ENCODE measurements at regions not wholly inside any gene's neighbourhood (a gene's known extent, or its start where the extent isn't known, plus 50 kb on each side); places are given as distances from the start of the nearest gene placed in this dataset.

DNA sequence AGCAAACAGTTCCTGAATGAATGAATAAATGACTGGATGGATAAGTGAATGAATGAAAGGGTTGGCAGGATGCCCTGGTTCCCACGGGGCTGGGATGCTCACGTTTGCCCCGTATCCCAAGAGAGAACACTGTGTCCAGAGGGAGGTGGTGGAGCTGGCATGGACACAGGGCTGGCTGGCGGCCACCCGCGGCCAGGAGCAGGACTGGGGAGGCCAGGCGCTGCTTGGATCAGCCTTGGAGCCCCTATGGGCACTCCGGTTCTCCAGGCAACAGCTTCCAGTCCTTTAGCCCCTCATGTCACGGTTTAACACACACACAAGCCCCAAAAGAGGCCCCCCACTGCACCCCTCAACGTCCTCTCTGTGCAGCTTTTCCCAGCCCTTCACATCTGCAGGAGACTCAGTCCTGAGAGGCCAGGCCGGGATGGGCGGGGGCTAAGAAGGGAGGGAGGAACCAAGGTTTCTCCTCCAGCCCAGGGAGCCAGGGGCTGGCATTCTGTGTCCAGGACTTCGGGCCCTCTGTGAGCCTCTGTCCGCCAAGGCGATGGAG lies 86.0 kb upstream of the ALDH1L1 start:
- DNase-seq = no peak

DNA sequence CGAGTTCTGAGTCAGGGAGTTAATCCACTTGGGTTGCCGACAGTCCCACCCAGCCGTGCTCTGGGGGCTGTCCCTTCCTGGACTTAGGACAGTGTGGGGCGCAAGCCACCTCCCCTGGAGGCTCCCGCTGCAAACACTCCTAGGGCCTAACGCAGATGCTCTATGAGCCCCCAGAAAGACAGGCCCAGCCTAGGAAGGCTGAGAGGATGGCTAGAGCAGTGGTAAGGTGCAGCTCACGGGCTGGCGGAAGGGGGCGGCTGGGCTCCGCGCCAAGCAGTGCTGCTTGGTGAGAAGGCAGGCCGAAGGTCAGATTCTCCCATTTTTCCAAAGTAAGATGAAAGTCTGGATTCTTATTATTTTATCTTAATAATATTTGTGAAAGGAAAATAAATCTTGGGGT lies 84.6 kb upstream of the ALDH1L1 start:
- DNase-seq = no peak

DNA sequence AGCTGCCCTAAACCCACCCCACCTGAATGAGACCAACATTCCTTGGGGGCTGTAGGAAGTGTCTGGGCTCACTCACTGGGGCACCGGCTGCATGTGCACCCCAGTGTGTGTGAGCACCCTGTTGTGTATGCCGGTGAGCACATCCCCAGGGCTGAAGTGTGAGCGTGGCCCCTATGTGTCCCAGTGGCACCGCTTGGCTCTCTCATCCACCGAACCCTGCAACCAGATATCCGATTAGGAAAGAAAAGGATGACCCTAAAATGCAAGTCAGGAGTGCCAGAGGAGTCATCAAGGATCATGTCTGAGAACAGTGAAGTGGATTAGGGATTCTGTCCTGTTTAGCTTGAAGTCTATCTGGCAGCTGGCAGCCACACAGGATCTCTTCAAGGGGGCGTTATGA lies 84.0 kb upstream of the ALDH1L1 start:
- DNase-seq = no peak

DNA sequence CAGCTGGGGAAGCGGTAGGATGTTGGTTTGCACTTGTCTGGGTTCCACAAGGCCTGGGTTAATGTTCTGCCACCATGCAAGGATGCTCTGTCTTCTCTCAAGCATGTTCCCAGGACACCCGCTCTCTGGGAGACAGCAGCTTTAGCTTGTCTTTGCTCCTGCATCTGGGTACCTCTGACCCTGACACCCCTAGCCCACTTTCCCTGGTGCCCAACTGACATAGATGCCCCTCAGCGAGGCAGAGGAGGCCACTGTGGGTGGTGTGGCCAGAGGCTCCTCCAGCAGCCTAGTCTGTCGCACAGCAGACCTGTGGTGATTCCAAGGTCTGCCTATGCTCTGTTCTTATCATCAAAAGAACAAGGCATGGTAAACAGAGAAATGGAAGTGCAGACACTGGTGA lies 83.6 kb upstream of the ALDH1L1 start:
- DNase-seq = no peak

DNA sequence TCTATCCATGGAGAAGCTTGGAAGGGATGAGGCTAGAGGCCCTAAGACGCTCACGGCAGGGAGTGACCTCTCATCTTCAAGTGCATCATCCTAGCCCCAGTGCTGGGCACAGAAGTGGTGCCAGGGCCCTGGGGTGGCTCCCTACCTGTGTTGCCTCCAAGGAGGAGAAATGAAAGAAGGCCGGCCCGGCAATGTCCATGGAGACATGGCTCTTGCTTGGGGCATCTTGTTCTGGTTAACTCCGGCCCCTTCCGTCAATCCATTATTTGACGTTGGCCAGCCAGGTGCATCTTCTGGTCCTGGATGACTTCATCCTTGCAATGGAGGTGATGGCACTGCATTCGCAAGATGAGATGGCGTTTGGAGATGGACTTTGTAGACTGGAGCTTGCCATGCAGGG lies 83.2 kb upstream of the ALDH1L1 start:
- DNase-seq = no peak

DNA sequence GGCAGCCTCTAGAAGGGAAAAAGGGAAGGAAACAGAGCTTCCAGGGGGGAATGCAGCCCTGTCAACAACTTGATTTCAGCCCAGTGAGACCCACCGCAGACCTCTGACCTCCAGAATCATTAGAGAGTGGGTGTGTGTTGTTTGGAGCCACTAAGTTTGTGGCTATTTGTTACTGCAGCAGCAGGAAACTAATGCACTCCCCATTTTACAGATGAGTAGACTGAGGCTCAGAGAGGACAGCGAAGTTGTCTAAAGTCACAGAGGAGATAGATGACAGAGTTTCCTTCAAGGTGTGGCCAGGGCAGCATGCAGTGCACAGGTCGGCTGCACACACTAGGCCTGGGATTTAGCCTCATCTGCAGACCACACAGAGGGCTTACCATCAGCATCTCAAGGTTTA lies 81.8 kb upstream of the ALDH1L1 start:
- no peak for DNase-seq

DNA sequence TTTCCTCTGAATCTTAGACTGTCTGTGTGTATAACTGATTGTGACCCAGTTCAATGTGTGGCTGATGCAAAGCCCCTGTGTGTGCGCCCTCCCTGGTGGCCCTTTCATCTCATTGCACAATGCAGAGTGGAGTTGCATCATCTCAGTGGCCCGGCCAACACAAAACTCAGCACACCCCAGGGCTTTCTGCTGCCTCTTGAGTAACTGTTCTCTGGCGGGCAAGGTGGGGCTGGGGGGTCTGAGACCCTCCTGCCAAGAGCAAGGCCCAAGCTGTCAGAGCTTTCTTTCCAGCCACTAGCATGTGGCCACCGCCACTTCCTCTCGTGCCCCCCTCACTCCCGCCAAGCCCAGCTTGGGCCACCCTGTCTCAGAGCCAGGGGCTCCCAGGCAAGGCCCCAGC lies 80.7 kb upstream of the ALDH1L1 start:
- DNase-seq = peak; percentile 75 to 81

DNA sequence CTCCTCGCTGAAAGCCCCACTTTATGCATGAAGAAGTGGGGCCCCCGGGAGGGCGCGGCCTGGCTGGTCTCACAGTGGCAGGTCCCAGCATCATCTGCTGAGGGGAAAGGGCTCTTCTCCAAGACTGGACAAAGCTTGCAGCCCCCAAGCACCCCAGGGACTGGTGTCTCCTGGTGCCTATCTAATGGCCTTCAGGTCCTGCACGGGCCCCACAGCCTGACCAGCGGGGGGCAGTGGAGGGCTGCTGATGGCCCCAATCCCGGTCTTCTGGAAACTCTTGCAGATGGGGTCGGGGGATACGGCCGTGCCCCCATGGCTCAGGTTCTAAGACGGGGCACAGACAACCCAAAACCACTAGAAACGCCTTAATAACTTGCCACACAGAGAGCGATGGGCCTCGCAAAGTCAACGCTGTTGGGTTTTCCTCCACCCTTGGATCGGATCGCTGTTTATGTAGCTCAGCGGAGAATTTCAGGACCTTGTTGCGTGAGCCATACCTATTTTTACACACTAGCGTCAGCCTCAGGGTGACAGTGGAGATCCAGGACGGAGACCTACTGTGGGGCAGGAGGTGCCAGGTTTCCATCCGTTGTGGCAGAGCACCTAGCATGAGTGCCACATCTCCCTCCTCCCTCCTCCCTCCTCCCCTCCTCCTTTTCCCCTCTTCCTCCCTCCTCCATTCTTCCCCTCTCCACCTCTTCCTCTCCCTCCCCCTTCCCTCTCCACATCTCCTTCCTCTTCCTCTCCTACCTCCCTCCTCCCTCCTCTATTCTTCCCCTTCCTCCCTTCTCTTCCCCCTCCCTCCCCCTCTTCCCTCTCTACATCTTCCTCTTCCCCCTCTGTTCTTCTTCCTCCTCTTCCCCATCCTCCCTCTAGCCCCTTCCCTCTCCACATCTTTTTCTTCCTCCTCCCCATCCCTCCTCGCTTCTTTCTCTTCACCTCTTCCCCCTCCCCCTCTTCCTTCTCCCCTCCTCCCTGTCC lies 79.3 kb upstream of the ALDH1L1 start:
- DNase-seq = no peak

DNA sequence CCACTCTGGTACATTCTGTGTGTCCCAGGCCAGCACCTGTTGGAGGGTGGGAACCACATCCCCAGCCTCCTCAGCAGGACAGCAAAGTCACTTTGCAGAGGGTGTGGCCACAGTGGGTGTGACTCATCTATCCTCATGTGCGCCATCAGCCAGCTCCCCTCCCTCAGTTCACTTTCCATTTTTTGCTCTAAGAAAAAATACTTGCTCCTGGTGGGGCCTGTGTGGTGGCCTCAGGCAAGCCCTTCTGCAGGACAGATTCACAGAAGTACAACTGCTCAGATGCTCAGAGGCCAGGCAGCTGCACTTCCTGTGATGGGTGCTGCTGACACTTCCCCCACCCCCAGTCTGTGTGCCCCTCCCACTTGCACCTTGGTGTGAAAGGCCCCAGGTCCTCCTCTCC lies 78.3 kb upstream of the ALDH1L1 start:
- no peak for DNase-seq

DNA sequence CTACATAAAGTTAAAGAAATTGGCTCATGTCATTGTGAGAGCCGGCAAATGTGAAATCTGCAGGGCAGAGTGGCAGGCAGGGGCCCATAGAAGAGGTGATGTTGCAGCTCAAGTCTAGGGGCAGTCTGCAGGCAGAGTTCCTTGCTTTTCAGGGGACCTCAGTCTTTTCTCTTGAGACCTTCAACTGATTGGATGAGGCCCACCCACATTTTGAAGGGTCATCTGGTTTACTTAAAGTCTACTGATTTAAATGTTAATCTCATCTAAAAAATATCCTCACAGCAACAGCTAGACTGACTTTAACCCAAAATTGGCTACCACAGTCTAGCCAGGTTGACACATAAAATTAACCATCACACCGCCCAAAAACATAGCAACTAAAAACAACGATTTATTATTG lies 77.6 kb upstream of the ALDH1L1 start:
- no peak for DNase-seq

DNA sequence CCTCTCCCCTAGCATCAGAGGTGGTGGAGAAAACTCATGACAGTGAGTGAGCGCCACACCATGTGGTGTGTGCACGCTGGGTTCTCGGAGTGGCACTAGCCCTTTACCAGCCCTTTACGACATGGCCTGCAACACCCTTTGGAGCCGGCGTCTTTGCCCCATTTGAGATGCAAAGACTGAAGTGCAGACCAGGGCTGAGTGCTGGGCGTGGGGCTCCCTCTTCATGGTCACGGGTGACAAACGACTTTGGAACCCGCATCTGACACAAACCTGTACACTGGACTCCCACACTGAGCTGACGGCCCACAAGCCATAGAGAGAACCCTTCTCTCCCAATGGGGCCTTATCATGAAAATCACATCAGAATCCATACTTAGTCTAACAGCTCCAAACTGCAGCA lies 76.8 kb upstream of the ALDH1L1 start:
- DNase-seq = no peak

DNA sequence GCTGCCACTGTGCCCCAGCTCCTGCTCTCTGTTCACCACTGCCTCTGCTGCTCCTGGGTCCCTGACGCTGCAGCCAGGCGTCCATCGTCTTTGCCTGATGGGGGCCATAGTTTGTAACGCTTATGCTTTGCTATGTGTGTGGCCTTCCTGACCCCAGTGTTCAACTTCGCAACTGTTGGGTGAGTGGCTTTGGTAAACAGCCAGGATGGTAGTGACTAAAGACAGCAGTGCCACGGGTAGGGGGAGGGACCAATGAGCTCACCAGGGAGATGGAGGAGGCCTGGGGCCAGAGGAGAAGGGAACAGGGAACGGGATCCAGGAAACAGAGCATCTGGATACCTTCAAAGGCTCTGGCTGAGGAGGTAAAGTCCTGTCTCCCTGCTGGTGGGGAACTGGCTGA lies 75.9 kb upstream of the ALDH1L1 start:
- no peak for DNase-seq

DNA sequence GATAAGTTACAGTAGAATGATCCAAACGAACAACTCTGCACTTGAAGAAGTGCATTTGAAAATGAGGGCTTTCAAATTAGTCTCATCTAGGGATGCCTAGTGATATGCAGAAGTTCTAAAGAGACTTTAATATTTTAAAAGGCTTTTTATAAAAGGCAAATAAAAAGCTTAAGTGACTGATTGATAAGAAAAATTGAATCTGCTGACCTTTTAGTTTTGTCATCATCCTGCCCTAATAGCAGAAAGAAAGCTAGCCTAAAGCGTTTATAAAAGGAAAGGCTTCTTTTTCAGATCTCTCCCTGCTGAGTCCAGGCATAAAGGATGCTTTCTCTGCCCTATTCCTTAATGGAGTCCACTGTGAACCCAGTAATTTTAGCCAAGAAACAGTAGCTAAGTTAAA lies 72.7 kb upstream of the ALDH1L1 start:
- no peak for DNase-seq

DNA sequence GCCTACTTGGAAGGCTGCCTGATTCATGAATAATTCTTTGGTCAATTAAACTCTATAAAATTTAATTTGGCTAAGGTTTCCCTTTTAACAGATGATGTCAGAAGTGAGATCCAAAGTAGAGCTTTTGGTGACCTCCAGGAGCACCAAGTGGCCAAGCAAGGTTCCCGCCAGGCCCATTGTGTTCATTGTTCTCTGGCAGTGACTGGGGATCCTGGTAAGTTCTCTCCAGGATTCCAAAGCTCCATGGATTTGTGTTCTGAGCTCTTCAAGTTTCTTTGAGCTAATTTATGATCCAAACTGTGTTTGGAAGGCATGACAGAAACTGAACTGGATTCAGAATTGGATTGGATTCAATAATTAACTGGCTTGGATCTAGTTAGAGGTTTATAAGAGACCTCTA lies 72.0 kb upstream of the ALDH1L1 start:
- no peak for DNase-seq

DNA sequence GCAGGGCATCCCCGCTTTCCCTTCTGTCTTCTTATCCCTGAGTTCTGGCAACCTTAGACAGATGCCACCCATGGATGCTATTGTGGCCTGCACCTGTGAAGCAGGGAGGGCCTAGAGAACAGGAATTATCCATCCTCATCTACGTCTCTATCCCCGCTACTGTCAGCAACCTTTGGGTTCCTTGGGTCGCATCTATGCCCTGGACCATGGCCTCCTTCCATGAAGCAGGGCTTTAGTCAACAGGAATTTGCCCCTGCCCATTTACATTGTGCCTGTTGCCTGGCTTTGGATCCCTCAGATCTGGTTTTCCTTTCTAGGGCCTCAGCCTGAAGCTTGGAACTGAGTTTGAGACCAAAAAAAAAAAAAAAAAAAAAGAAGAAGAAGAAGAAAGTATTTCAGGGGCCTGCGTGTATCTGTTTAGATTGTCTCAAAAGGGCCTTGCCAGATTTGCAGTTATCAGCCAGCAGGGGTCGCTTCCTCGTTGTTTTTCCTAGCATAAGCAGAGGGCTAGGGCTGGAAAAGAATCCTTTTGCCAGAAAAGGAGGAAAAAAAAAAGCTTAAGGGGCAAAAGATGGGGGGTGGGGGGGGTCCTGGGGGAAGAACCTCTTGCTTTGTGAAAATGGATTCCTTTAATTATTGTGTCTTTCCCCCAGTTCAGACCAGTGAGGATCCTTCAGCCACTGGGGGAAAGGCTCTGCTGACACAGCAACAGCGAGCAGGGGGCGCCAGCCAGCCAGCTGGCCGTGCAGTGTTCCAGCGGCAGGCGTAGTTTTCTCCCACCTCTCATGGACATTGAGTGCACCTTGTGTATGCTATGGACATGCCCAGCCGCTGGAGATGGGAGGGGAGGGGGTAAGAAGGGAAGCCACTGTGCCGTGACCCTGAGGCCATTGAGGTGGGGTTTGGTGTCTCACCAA lies 65.7 kb upstream of the ALDH1L1 start:
- DNase-seq = peak; percentile 39 to 47

Measured in AML-193 (cell line).